GDM1 (cell line): ENCODE measurements at regions not wholly inside any gene's neighbourhood (a gene's known extent, or its start where the extent isn't known, plus 50 kb on each side); places are given as distances from the start of the nearest gene placed in this dataset.

Experiments used
- DNase-seq: peaks from one replicate; lab custom pipeline; 2025; lab: John Stamatoyannopoulos, UW

DNA sequence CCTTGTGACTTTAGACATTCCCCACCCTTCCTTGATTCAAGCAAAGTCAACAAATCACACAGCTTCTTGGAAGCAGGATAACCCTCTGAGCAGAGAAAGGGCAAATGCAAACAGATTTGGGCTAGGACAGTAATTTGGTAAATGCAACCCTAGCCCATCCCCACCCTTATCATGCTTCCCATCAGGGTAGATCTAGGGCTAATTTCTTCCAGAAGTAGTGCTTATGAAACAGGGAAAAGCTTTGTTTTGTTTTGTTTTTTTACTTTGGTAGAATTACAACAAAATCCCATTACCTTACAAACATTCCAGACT is 525.1 kb upstream of the NOX3 start:
- DNase-seq = no peak

DNA sequence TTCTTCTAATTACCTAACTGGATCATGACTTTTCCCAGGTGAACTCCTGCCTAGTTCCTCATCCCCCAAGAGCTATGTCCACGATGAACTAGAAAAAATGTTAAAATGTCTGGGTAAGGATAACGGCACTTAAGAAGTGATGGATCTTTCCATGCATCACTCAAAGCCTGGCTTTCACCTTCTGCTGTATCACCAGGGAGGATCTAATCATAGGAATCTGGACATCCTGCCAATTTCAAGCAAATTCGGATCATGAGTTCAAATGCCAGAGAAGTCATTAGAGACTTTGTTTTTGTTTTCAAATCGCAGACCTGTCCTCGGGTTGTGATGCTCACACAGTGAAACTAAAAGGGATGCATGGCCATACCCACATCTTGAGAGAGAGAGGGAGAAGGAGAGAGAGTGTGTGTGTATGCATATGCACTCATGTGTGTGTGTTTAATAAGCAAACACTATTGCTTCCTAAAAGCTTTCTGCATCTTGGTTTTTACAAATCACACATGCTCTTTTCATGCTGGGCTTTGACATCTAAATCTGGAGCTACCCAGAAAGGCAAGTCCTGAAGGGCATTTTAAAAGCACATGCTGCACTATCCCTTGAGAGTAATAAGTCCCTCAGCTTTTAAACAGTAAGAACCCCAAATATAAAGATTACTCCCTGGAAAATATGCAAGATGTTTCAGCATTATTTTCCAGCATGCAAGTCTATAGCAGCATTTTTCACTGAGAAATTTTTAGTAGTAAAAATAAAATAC is 524.6 kb upstream of the NOX3 start:
- DNase-seq = no peak

DNA sequence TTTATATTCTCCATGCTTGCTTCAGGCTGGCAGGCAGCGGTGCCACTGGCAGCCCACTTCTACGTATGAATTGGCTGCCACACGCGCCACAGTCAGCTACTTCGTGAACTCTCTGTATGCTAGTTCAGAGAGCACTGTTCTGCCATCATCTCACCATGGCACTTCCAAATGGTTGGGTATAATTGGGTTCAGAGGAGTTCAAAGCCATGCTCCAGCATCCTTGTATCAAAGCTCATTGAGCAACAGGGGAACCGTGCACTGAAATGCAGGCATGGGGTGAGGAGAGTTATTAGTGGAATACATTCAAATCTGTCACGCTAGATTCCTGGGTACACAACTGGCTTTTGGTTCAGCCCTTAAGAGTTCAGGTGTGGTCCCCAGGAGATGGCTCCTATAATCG is 519.9 kb upstream of the NOX3 start:
- DNase-seq = no peak

DNA sequence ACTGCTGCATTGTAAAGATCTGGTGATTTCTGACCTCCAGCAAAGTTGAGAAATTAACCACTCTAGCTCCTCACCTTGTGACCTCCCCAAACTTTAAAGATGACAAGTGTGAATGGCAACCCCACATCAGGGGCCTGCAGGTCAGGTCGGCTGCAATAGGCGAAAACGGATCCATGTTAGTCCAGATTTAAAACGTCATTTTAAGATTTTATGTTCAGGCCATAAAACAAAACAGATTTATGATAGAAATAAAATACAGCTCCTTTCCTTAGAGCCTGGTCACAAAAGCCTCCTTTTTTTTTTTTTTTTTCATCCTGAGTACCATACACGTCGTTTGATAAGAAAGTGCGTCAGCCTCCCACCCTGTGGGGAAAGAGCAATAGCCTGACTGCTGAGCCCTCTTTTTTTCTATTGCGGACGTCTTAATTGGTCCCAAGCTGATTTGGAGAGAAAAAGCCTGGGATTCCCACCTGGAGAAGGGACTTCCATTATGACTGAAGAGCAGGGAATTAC is 519.2 kb upstream of the NOX3 start:
- DNase-seq = no peak

DNA sequence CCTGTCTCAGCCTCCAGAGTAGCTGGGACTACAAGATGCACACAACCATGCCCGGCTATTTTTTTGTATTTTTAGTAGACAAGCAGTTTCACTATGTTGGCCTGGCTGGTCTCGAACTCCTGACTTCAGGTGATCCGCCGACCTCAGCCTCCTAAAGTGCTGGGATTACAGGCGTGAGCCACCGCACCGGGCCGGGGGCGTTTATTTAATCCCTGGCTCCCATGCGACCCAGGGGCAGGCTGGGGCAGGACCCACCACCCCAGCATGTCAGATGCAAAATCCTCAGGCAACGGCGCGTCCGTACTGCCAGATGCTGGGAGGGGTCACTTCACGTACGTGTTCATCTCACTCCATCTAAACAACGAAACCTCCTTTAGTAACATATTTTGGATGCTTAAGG is 518.7 kb upstream of the NOX3 start:
- DNase-seq = no peak

DNA sequence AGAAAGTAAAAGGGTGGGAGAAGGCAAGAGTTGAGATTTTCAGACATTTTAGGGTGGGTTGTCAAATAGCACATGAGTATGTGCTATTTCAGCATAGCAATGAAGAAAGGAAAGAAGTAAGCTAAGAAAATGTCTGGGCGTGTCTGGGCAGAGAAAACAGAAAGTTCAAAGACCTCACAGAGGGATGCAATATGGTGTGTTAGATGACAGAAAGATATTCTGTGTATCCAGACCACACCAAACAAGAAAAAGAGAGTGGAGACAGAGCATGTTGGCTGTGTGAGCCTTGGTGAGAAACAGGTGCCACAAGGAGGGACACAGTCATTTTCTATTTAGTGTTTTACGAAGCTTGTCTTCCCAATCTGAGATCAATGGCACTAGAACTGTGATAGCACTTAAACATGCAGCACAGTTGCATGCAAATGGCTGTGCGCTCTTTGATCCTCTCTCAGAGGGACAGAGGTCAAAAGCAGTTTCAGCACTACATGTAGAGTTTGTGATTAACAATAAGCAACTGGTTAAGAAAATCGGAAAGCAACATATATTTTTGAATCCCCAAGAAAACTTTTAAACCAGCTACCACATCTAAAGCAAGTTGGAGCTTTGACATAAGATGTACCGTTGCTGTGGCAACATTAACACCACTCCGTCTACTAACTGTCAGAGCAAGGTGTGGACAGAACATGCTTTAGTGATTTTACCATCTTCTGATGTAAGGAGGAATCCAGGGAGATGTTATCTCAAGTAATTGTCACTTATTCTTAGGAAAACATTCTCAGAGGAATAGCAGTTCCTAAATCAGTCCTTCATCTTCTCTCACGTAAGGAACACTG is 515.5 kb upstream of the NOX3 start:
- DNase-seq = no peak

DNA sequence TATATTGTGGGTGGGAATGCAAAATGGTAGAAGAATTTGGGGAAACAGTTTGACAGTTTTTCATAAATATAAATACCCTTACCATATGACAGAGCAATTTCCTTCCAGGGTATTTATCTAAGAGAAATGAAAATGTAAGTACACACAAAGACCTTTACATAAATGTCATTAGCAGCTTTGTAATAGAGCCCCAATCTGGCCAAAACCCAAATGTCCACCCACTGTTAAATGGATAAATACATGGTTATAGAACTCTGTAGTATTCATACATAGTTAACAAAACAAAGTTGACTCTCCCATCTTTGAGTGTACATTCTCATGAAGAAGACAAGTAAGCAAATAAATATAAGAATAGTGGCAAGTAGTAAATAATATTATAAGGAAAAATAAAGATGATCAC is 514.8 kb upstream of the NOX3 start:
- DNase-seq = no peak

DNA sequence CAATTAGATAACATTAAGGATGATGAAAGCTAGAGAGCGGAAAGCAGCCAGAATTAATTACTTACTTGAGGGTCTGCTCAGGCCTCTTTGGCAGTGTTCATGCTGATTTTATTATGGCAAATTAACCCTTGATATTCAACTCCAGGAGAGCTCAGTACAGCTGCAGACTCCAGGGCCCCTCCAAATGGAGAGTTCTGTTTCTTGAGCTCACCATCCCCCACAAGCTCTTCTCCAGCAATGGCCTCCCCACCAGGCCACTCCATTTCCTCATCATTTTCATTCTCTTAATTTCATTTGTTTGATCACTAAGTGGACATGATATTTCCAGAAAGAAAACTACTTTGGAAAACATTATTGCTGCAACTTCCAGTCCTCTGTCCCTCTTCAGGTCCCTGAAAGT is 513.3 kb upstream of the NOX3 start:
- no peak for DNase-seq

DNA sequence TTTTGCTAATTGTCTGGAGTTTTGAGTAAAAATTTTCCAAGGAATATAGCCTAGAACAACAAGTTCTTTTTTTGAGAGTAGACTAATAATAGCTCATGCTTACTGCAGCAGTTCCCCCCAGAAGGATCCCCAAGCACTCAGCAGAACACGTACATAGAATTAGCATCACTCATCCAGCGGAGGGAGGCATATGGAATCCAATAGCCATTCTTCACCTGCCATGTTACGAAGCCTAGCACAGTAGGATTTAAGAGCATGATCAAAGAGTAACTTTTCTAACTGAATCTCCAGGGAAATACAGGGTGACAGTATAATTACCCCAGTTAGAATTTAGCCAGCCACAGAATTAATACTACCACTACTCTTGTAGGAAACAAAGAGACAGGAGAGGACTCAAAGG is 511.7 kb upstream of the NOX3 start:
- no peak for DNase-seq

DNA sequence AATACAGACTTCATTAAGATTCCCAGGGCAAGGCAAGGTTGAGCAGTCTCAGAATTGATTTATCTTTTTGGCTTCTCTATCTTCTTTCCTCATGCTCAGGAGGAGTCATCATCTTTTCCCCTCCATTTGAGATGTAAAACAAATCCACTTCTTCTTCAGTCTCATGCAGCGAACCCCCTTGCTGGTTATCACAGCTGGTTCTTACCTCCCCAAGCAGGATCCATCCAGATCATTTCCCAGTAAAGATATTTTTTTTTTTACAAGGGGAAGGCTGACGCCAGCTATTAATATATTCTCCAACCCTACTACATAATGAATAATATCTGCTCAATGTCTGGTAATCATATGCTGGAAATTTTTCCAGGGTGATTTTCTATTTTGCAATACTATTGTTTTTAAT is 508.9 kb upstream of the NOX3 start:
- DNase-seq = no peak

DNA sequence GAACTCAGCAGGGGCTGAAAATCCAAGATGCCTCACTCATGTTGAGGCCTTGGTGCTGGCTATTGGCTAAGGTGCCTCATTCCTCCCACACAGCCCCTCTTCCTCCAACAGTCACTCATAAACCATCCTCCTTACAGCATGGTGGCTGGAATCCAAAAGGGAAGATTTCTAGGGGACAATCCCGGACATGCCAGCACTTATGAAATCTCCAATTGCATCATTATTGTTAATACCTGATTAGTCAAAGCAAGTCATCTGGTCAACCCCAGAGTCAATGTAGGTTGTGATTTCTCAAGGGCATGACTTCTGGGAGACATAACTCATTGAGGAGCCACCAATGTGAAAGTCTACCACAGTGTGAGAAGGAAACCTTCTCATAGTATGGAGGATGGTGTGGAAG is 506.6 kb upstream of the NOX3 start:
- no peak for DNase-seq

DNA sequence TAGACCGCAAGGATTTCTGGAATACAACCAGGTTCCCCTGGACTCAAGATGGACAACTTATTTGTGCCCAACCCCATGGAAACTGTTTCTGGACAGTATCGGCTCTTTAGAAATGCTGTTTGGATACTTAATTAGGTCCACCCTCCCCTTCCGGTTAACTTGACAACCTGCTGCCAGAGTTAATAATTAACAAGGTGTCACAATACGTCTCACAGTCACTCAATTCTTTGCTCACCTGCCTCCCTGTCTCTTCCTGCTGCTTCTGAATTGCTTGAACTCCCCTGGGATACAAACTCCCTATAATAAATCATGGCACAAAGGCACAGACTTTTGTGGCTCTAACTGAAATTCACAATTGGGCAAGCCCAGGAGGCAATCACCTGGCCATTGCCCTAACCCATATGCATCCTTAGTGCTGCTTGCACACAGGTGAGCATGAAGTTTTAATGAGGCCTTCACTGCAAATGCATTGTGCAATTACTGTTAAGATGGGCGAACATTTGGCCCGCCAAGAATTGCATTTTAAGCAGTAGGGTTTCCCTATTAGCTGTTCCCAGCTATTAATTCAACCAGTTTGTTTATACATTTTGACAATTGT is 504.4 kb upstream of the NOX3 start:
- no peak for DNase-seq

DNA sequence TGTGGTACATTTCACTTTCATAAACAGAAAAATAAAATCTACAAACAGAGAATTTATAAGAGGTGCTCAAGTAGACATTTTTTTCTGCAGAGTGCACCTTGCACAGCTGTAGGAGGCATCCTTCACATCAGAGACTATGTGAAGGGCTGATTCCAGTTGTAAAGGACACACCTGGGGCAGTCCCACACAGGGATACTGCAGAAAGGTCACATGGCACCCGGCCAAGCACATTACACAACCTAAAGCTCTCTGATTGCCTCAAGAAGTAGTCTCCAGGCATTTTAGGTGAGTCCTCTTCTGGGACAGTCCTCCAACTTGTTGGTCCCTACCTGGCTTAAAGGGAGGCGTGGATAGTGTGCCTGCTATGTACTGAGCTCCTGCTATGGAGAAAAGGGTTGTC is 502.9 kb upstream of the NOX3 start:
- DNase-seq = no peak

DNA sequence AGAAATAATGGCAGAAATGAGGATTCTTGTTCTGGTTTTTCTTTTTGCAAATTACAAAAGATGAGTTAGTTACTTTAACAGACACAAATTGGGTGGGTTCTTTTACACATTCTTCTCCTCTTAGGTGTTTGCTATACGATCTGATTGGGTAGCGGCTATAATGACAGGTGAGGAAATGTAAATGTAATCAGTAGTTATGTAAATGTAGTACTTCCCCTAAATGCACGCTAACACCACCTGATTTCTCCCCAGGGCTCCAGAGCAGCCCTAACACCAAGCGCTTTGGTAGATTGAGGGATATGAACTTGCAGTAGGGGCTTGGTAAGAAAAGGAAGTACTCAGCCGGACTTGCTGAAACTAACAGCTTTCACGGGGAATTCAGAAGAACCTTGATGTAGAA is 499.4 kb upstream of the NOX3 start:
- no peak for DNase-seq

DNA sequence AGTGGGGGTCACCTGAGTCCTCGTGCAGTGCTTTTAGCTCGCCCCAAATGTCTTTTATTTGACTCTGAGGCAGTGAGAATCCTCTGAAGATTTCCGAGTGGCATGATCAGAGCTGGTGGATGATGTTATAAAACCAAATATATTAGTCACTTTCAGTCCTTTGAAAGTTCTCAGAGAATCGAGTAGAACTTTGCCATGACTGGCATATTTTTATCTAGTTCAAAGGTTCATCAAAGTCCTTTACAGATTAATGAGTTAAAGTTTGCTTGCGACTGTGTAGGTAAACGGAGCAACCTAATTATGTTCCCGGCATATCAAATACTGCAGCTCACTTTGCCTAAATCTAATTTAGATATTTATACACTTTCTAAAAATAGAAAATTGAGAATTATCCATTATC is 498.5 kb upstream of the NOX3 start:
- no peak for DNase-seq

DNA sequence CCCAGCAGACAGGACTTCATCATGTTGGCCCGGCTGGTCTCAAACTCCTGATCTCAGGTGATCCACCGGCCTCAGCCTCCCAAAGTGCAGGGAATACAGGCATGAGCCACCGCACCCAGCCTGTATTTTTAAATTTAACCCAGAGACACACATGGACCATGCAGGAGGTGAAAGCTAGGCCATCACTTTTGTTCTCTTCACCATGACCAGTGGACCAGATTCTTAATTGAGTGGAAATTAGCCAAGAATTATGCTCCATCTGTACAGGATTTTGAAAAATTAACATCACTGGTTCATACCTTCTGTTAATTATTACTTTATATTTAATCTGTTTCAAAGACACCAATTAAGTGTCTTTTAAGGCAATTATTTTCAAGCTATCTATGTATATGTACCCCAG is 493.6 kb upstream of the NOX3 start:
- no peak for DNase-seq

DNA sequence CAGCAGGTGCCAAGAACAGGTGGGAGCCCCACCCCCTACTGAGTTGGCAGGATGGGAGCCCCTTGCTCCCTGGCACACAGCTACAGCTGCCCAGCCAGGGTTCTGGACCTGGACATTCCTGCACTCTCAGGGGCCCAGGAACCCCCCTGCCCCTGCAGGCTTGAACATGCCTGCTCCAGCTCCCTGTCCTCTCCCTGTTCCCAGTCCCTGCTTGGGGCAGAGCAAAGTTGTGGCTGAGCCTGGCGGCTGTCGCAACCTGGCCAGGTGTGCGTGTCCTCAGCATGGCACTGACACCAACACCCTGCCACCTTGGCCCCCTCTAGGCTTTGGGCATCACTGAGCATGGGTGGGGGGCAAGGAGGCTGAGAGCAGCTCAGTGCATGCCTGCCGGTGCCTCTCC is 491.2 kb upstream of the NOX3 start:
- no peak for DNase-seq

DNA sequence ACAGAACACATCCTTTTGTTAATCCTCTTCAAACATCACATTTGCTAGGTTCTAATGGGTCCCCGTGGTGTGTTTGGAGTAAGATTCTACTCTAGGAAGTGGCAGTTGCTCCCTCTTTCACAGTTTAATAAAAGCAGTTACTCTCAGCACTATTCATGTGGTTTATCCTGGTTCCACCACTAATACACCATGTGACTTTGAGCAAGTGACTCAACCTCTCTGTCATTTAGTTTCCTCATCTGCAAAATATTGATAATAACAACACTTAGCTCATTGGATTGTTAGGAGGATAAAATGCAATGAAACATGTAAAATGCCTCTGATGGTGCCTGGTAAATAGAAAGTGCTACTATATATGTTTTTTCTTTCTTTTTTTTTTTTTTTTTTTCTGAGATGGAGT is 488.0 kb upstream of the NOX3 start:
- DNase-seq = no peak

DNA sequence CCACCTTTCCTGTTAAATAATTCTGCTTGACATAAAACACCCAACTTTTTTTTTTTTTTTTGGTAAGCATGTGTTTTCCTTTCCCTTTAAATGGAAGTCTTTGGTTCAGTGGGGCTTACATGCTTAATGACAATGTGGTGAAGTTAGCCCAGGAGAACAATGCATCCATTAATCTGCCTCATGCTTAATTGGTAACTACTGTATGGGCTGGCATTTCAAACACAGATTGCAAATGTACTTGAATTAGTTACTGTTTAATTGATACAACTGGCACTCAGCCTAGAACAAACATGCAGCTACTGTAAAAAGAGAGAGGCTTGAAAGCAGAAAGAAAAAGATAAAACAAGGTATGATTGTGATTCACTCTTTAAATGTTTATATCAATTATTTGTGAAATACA is 483.6 kb upstream of the NOX3 start:
- no peak for DNase-seq

DNA sequence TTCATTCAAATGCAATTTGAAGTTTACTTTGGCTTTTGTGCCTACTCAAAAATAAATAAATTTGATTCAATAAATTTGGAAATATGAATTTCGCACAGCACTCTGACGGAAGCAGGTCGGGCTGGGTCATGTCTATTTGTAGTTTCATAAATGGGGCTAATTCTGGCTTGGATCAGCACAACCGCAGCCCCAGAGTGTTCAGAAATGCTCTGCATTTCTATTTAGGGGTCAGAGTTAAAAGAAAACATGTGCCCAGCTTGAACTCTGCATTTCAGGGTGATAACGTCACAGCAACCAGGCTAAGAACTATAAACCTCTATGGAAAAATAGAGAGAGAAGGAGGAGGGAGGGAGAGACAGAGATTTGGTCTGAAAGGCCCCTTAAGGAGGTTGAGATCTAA is 480.9 kb upstream of the NOX3 start:
- no peak for DNase-seq

DNA sequence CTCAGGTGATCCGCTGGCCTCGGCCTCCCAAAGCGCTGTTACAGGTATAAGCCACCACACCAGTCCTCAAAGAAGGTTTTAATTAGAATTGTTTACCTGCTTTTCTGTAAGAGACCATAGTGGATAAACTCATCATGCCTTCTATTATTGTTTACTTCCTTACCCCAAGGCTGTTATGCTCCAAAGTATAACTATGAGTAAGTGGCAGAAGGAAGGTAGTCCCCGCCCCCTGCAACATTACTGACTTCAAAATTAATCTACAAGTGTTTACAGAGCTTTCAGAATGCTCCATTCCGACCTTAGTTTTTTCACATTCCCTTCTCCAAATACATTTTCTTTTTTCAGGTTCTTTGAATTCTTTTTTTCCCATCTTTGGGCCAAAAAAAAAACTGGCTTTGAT is 480.5 kb upstream of the NOX3 start:
- DNase-seq = no peak

DNA sequence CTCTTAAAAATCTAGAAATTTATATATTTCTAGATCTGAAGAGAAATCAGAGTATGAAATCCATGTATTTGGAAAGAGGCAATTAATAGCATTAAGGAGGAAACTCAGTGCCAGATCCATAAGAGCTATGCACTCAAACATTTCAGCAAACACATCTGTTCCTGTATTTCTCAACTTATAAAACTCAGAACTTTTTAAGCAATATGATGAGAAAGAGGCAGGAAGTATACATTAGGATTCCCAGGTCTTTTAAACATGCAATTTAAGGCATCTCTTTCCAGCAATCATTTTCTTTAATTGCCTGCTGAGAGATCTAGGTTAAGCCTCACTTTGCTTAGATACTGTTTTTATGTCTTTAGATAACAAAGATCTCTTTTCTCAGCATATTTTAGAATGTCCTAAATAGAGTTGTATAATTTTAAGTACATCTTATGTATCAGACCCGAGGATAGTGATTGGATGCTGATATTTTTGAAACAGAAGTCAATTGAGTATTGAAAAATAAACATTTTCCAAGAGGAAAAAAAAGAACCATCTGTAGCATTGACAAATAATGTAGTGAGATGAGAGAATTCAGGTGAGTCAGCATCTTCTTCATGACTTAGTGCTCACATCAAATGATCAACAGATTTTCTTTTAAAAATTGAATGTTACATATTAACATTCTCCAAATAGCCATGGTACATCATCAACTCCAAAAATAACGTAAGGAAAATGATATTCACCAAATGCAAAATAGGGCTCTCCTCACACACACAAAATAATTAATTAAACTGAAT is 461.4 kb upstream of the NOX3 start:
- no peak for DNase-seq

DNA sequence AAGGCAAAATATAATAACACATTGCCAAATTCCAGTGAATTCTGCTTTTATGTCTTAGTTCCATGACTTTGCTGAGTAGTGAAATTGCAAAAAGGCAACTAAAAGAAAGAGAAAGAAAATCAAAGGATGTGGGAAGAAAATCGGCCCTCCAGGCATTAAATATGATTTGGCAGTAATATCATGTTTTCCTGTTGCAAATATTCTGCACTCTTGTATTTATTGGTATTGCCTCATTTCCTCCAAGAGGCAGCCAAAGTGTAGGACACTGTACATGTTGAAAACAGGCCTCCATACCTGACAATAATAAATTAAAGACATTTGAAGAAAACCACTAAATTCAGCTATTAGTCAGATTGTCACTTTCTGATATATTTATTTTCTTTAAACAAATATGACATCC is 460.0 kb upstream of the NOX3 start:
- DNase-seq = no peak
